ENCODE measurements at regions not wholly inside any gene's neighbourhood (a gene's known extent, or its start where the extent isn't known, plus 50 kb on each side); places are given as distances from the start of the nearest gene placed in this dataset.

DNA sequence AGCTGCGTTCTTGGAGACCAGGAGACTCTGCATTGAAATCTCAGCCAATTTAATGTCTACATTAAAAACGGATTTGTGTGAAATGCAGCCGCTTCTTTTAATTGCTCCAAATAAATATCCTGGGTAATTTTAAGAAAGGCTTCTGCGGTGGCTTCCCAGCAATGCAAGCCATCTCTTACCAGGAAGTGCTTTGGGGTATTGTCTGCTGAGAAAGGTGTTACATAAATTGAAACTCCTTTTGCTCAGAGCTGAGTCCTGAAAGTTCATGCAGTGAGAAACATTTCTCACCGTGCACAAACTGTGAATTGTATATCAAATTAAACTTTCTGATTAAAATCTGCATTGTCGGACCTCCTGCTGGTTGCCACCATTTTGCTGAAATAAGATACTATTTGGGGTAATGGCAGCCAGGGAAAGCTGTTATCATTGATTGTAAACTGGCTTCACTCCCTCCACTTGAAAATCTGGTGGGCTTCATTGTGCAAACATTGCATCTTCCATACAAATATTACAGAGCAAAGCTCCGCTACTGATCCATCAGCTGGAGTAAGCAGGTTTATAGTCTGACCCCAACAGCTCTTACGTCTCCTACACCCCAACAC is 59.5 kb downstream of the ZIC5 start:
- TF ChIP-seq EZH2phosphoT487 (IDR thresholded peaks at IDR 0.05; ENCODE audit: borderline replicate concordance), result no peak
- TF ChIP-seq, protein P1, sequence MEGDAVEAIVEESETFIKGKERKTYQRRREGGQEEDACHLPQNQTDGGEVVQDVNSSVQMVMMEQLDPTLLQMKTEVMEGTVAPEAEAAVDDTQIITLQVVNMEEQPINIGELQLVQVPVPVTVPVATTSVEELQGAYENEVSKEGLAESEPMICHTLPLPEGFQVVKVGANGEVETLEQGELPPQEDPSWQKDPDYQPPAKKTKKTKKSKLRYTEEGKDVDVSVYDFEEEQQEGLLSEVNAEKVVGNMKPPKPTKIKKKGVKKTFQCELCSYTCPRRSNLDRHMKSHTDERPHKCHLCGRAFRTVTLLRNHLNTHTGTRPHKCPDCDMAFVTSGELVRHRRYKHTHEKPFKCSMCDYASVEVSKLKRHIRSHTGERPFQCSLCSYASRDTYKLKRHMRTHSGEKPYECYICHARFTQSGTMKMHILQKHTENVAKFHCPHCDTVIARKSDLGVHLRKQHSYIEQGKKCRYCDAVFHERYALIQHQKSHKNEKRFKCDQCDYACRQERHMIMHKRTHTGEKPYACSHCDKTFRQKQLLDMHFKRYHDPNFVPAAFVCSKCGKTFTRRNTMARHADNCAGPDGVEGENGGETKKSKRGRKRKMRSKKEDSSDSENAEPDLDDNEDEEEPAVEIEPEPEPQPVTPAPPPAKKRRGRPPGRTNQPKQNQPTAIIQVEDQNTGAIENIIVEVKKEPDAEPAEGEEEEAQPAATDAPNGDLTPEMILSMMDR (conservative IDR thresholded peaks at IDR 0.05; ENCODE audit: low read length), result no peak
- no peaks in the 10 kb centered on the region for H3K79me2 ChIP-seq (ENCODE audit: insufficient read depth, low read length)
- no peaks in the 10 kb centered on the region for H3K9me3 ChIP-seq (ENCODE audit: insufficient read depth, low read depth, low read length)
- H3K4me1 ChIP-seq (ENCODE audit: insufficient read depth, low read length, poor library complexity, severe bottlenecking), result no peaks in the 10 kb centered on the region
- H3K9ac ChIP-seq (ENCODE audit: low read depth, low read length, poor library complexity, severe bottlenecking), result no peak overlapping the region
- H3K4me2 ChIP-seq (ENCODE audit: low read depth, low read length, poor library complexity, severe bottlenecking), result no peak overlapping the region
- H3F3A ChIP-seq (ENCODE audit: low read depth), result no peaks in the 10 kb centered on the region
- no peaks in the 10 kb centered on the region for H3K9me2 ChIP-seq (replicated peaks; ENCODE audit: low read depth, low read length)
- H3K4me3 ChIP-seq (ENCODE audit: low read length, poor library complexity, severe bottlenecking), result no peak overlapping the region
- no peaks in the 10 kb centered on the region for H3K27me3 ChIP-seq (ENCODE audit: insufficient read depth, low read length, poor library complexity, severe bottlenecking)
- no peak overlapping the region for H2AFZ ChIP-seq (ENCODE audit: low read length)
- no peaks in the 10 kb centered on the region for H3K36me3 ChIP-seq (ENCODE audit: insufficient read depth, low read length)
- no peaks in the 10 kb centered on the region for H4K20me1 ChIP-seq (ENCODE audit: insufficient read depth, low read length, poor library complexity, severe bottlenecking)

GRCh38 chr13:99911069-99911964 is 60.2 kb downstream of the ZIC5 start:
- Histone ChIP-seq H3K9ac (ENCODE audit: low read depth, low read length, poor library complexity, severe bottlenecking) (no peak overlapping the region), H3K4me1 (ENCODE audit: insufficient read depth, low read length, poor library complexity, severe bottlenecking) (no peaks in the 10 kb centered on the region), H3K79me2 (ENCODE audit: insufficient read depth, low read length) (no peaks in the 10 kb centered on the region), H3K36me3 (ENCODE audit: insufficient read depth, low read length) (no peaks in the 10 kb centered on the region), H3F3A (ENCODE audit: low read depth) (no peaks in the 10 kb centered on the region), H3K9me3 (ENCODE audit: insufficient read depth, low read depth, low read length) (no peaks in the 10 kb centered on the region), H3K27me3 (ENCODE audit: insufficient read depth, low read length, poor library complexity, severe bottlenecking) (no peaks in the 10 kb centered on the region), H2AFZ (ENCODE audit: low read length) (no peak overlapping the region), H3K9me2 (replicated peaks; ENCODE audit: low read depth, low read length) (no peaks in the 10 kb centered on the region), H4K20me1 (ENCODE audit: insufficient read depth, low read length, poor library complexity, severe bottlenecking) (no peaks in the 10 kb centered on the region), H3K4me3 (ENCODE audit: low read length, poor library complexity, severe bottlenecking) (no peak overlapping the region), H3K4me2 (ENCODE audit: low read depth, low read length, poor library complexity, severe bottlenecking) (no peak overlapping the region)
- TF ChIP-seq EZH2phosphoT487 (IDR thresholded peaks at IDR 0.05; ENCODE audit: borderline replicate concordance), result no peak
- TF ChIP-seq, protein P1 (conservative IDR thresholded peaks at IDR 0.05; ENCODE audit: low read length), result no peak

- Histone ChIP-seq H3K9me3 (ENCODE audit: insufficient read depth, low read depth, low read length) (no peaks in the 10 kb centered on the region), H3K79me2 (ENCODE audit: insufficient read depth, low read length) (no peaks in the 10 kb centered on the region), H3K9ac (ENCODE audit: low read depth, low read length, poor library complexity, severe bottlenecking) (no peak overlapping the region), H3K4me3 (ENCODE audit: low read length, poor library complexity, severe bottlenecking) (no peak overlapping the region), H3K4me1 (ENCODE audit: insufficient read depth, low read length, poor library complexity, severe bottlenecking) (no peaks in the 10 kb centered on the region), H2AFZ (ENCODE audit: low read length) (no peak overlapping the region), H3F3A (ENCODE audit: low read depth) (no peaks in the 10 kb centered on the region), H3K27me3 (ENCODE audit: insufficient read depth, low read length, poor library complexity, severe bottlenecking) (no peaks in the 10 kb centered on the region), H4K20me1 (ENCODE audit: insufficient read depth, low read length, poor library complexity, severe bottlenecking) (no peaks in the 10 kb centered on the region), H3K9me2 (replicated peaks; ENCODE audit: low read depth, low read length) (no peaks in the 10 kb centered on the region), H3K4me2 (ENCODE audit: low read depth, low read length, poor library complexity, severe bottlenecking) (no peak overlapping the region), H3K36me3 (ENCODE audit: insufficient read depth, low read length) (no peaks in the 10 kb centered on the region)
- no peak for TF ChIP-seq EZH2phosphoT487 (IDR thresholded peaks at IDR 0.05; ENCODE audit: borderline replicate concordance)
- TF ChIP-seq, protein P1 (conservative IDR thresholded peaks at IDR 0.05; ENCODE audit: low read length), result no peak
Observed at GRCh38 chr13:99909836-99910619, 61.5 kb downstream of the ZIC5 start.

Measured in Loucy (cell line).